ENCODE measurements at regions not wholly inside any gene's neighbourhood (a gene's known extent, or its start where the extent isn't known, plus 50 kb on each side); places are given as distances from the start of the nearest gene placed in this dataset.
"Not testable (repeated sequence)": the region's sequence is repeated elsewhere in the genome, so short reads cannot be mapped to it uniquely, and the experiment has no call there.

DNA sequence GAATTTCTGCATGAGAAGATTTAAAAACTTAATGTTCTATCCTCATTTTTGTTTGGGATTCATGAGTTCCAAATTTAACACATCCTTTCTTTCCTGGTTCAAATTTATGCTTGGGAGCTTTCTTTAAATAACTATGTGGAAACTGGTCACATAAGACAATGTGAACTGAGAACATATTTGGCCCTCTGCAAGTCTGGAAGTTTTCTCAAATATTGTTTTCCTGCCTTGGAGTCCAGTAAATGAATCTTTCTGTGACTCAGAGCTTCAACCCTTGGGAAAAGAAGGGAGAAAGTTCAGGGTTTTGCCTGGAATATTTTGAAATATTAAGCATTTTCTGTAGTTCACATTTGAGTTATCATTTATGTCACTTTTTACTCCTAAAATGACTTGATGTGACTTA is 559.0 kb upstream of the NRP1 start:
- DNase-seq = no peak

- no peak for DNase-seq
Observed at GRCh38 chr10:33889371-33889770, 554.9 kb upstream of the NRP1 start.

- no peak for DNase-seq
Observed at GRCh38 chr10:33887188-33887587, 552.7 kb upstream of the NRP1 start.

DNA sequence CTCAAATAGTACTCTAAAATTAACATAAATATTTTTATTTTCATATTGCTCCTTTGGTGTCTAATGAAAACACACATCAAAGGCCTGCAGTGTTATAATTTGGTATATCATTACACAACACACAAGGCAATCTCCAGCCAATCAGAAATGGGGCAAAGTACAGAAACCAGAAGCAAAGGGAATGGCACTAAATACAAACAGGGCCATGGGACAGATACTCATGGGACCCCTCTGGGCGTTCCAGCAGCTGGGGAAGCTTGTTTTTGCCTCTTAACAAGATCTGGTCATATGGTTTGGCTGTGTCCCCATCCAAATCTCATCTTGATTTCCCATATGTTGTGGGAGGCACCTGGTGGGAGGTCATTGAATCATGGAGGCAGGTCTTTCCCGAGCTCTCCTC is 551.8 kb upstream of the NRP1 start:
- DNase-seq = no peak

- DNase-seq = no peak
Observed at GRCh38 chr10:33884604-33885003, 550.1 kb upstream of the NRP1 start.

DNA sequence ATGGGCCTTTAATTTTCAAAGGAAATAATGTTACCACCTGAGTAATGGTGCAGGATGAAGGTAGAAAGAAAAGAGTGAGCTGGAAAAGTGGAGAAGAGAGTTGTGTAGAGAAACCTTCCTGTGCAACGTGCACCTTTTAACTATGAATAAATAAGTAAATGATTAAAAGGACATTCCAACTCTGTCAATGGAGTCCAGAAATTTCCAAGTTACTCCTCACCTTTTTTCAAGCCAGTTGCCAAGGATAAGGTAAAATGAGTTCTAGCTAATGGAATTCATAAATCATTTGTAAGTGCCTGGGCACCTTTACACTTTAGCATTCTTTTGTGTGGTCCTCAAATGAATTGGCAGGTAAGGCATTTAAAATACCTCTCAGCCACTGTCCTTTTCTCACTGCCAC is 549.4 kb upstream of the NRP1 start:
- no peak for DNase-seq

DNA sequence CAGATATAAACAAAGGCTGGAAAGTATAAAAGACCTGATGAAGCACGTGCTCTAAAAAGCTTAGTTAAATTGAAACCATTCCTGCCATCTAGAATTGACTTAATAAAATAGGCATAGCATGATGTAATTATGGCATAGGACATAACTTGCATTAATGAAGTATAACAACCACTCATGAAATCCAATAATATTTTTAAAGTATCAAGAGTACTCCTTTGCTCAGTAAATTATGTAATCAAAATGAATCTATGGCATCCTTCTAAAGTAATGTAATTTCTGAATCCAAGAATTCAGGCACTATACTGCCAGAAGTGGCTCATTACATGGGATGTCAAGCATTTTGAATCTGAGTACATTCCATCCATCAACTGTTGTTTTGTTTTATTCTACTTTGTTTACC is 548.5 kb upstream of the NRP1 start:
- no peak for DNase-seq

GRCh38 chr10:33880291-33880690 is 545.8 kb upstream of the NRP1 start:
- no peak for DNase-seq

DNA sequence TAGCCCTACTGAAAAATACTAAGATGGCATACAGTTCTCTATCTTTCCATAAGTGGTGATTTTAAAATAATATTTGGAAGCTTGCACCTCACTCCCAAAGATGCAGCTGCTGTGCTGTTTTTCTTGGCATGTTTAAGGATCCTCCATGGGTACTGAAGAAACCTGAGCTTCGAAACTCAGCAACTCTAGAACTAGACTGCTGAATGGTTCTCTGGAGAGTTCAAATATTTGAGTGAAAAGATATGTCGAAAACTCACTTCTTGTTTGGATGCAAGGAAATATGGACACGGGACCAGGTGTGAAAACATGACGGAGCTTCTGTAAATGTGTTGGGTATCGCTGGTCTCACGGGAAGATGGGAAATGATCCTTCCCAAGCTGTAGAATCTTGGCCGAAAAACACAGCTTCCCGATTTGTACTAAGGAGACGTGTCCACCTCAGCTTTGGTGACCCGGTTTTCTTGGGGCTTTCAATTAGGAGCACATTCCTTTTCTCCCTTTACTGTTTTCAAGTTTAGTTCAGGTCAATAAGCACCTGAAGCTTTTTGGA is 543.8 kb upstream of the NRP1 start:
- no peak for DNase-seq

GRCh38 chr10:33876584-33877400 is 542.3 kb upstream of the NRP1 start:
- DNase-seq = no peak

- DNase-seq = no peak
Observed at GRCh38 chr10:33875924-33876583, 541.6 kb upstream of the NRP1 start.

DNA sequence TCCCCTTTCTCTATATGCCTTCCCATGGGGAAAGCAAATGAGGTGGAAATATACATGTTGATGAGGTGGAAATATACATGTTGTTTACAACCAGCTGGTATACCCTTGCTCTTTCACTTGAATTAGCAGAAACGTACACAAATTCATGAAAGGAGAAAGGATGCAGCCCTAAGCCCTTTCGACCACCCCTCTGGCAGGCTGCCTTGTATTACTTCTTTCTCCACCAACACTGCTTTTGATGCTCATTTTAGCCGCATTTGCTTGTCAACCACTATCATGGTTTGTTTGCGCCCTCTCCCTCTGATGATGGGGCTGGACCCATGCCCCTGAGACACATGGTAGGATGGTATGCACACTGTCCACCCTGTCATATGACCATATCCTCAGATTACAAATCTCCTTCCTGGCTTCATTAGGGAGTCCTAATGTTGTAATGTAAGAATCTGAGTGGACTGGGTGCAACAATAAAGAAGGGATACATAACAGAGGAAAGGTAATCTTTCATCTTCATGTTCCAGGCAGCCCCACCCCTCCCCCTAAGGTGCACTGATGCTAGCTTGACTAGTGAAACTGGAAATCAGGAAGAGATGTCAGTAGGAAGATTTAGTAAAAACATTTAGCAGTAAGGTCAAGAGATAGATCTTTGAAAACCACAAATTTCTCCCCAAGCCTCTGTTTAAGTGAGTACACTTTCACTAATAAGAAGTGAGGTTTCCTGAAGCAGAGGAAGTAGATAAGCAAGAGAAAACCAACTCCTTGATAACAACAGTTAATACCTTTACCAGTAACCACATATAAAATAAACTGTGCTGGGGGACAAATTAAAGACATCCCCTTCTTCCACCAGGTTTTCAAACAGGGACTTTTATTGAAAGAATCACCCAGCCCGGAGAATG is 536.8 kb upstream of the NRP1 start:
- DNase-seq = no peak

GRCh38 chr10:33869481-33869880 is 535.0 kb upstream of the NRP1 start:
- no peak for DNase-seq

- DNase-seq = no peak
Observed at GRCh38 chr10:33869028-33869427, 534.6 kb upstream of the NRP1 start.

- not testable (repeated sequence) for DNase-seq
Observed at GRCh38 chr10:33867199-33867789, 532.8 kb upstream of the NRP1 start.

GRCh38 chr10:33863352-33863751 is 528.9 kb upstream of the NRP1 start:
- no peak for DNase-seq

- DNase-seq = no peak
Observed at GRCh38 chr10:33862536-33863105, 528.2 kb upstream of the NRP1 start.

- no peak for DNase-seq
Observed at GRCh38 chr10:33861833-33862232, 527.4 kb upstream of the NRP1 start.

- no peak for DNase-seq
Observed at GRCh38 chr10:33861016-33861704, 526.7 kb upstream of the NRP1 start.

GRCh38 chr10:33860552-33860951 is 526.1 kb upstream of the NRP1 start:
- DNase-seq = no peak

DNA sequence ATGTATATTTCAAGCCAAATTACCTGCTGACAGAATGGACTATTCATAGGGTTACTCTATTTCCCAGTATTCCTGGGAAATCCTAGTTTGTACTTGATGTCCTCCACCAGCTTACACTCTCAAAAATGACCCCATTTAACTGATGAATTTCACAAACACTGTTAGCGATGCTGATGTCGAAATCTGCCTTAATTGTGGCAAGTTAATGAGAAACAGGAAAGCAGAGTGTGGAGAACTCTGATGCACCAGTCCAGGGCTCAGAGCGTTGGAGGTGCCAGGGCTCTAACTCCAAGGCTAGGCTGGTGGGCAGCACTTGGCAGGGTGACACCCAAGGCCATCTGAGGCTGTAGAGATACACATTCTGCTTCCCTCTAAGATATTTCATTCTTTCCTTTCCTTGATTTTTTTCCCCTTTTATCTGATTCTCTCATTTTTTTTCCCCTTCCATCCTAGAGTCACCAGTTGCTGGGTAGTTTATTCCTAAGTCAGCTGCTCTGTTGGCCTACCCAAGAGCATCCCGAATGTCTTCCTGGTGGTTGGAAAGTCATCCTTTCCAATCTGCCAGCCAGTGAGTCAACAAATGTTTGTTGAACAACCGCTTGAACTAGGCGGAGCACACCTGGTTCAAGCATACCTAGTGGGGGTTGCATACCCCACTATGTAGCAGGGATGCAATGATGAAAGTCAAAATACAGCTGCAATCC is 525.0 kb upstream of the NRP1 start:
- DNase-seq = no peak
